CMK (cell line): ENCODE measurements at regions not wholly inside any gene's neighbourhood (a gene's known extent, or its start where the extent isn't known, plus 50 kb on each side); places are given as distances from the start of the nearest gene placed in this dataset.

Experiments
- DNase-seq: peaks from one replicate; pipeline ENCODE4 v3.0.0-alpha.2; 2010; ENCODE audit warnings: low read depth

DNA sequence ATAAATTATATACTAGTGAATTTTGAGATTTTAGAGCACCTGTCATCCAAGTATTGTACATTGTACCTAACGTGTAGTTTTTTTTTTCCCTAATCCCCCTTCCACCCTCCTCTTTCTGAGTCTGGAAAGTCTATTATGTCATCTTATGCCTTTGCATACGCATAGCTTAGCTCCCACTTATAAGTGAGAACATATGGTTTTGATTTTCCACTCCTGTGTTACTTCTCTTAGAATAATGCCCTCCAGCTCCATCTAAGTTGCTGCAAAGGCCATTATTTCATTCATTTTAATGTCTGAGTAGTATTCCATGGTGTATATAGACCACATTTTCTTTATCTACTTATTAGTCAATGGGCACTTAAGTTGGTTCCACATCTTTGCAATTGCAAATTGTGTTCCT is 177.0 kb upstream of the C16orf82 start:
- no peak for DNase-seq

GRCh38 chr16:26898200-26898599 is 168.5 kb upstream of the C16orf82 start:
- no peak for DNase-seq

DNA sequence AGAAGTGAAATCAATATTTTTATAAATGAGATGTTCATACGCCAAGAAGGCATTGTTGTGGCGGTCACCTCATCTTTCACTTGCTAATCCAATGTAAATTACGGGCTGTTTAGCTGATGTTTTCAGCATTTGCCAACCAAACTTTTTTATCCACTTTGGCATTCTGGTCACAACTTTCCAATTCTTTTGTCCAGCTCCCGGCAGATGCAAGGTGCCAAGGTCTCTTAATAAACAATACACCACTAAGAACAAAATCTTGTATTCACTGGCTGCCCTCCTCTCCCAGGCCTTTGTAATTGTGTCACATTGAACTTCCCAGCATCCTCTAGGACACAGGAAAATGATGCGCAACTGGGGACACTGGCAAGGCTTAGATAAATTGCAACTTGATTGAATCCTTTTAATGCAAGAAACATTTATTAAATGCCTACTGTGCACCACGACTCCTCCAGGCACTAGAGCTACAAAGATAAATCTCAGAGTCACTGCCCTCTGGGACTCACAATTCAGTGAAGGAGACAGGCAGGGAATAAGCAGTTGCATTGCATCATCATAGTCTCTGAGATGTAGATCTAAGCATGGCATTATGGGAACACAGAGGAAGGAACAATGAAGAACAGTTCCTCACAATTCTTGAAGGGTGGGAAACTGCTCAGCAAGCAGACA is 165.4 kb upstream of the C16orf82 start:
- DNase-seq, result no peak

GRCh38 chr16:26901983-26902382 is 164.7 kb upstream of the C16orf82 start:
- no peak for DNase-seq

- no peak for DNase-seq
These were observed 161.4 kb upstream of the C16orf82 start for GRCh38 chr16:26905336-26905735.

GRCh38 chr16:26909623-26910022 is 157.1 kb upstream of the C16orf82 start:
- no peak for DNase-seq

DNA sequence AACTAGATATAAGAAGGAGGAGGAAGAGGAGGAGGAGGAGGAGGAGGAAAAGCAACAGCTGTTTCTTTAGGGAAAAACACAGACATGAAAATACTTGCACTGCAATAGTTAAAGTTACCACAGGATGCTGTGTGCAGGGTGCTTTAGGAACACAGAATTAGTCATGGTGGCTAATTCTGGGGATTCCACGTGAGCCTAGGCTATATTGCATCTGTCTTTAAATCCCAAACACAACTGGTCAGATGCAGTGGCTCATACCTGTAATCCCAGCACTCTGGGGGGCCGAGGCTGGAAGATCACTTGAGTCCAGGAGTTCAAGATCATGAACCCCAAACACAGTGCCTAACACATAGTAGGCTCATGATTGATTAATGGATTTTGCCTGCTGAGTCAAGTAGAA is 155.3 kb upstream of the C16orf82 start:
- no peak for DNase-seq

DNA sequence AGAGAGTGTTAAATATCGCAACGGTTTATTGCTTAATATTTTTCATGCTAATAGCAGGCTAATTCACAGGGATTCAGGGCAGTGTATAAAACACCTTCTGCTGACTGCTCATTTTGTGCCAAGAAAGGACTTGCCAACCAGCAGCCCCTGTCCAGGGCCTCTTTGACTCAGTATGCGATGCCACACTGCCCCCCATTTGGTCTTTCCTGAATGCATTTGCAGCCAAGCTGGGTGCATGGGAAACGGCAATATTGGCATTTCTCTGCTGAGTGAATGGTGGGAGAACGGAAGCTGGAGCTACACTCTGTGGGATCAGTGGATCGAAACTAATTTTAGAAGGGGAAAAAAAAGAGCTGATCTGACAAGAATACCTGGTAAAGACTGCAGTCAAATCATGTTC is 152.9 kb upstream of the C16orf82 start:
- no peak for DNase-seq

DNA sequence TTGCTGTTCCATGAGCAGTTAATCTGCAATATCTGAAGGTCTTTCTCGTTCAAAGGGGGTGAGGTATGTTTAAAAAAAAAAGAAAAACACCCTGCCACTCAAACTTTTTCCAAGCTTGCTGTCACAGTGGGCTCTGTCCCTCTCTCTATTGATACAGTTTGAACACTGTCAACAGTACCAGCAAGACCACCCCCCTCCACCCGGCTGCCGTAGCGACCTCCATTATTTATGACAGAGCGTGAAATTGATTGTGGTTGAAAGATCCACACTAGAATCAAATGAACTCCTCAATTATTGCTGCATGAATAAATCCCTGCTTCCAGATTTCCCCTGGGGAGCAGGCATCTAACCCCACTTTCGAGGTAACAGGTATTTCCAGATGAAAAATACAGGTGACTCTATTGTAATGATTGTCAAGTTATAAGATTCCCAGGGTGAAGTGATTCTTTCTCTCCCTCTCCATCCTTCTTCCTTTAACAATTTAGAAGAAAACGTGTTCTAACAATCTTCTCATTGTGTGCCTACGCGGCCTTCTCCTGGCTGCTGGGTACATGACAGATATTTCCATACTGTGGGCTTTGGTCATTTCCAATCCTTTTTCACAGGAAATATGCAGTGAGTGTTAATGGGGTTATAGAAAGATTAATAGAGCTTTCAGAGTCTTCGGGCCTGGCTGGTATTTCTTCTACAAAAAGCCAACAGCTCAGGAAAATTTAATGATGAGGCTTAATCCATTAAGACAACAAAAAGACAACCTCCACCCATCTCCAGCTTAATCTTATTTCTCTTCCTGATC is 135.7 kb upstream of the C16orf82 start:
- no peak for DNase-seq

- no peak for DNase-seq
These were observed 116.1 kb upstream of the C16orf82 start for GRCh38 chr16:26950636-26951035.

- no peak for DNase-seq
These were observed 114.8 kb upstream of the C16orf82 start for GRCh38 chr16:26951950-26952349.

GRCh38 chr16:26952411-26952810 is 114.3 kb upstream of the C16orf82 start:
- no peak for DNase-seq

GRCh38 chr16:26957283-26957859 is 109.4 kb upstream of the C16orf82 start:
- DNase-seq, result no peak

DNA sequence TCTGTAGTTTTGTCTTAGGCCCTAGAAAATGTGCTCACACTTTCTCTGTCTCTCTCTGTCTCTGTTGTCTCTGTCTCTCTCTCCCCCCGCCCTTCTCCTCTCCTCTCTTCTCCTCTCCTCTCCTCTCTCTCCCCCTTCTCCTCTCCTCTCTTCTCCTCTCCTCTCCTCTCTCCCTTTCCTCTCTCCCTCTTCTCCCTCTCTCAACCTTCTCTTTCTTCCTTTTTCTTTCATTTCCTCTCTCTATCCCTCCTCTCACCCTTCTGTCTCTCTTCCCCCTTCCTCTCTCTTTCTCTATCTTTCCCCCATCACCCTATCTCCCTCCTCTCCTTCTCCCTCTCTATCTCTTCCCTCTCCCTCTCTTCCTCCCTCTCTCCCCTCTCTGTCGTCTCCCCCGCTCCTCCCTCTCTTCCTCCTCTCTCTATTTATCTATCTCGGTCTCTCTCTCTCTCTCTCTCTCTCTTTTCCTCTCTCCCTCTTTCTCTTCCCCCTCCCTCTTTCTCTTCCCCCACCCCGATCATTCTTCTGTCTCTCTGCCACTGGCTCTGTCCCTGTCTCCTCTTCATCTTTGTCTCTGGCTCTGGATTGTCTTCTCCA is 107.2 kb upstream of the C16orf82 start:
- DNase-seq, result no peak

DNA sequence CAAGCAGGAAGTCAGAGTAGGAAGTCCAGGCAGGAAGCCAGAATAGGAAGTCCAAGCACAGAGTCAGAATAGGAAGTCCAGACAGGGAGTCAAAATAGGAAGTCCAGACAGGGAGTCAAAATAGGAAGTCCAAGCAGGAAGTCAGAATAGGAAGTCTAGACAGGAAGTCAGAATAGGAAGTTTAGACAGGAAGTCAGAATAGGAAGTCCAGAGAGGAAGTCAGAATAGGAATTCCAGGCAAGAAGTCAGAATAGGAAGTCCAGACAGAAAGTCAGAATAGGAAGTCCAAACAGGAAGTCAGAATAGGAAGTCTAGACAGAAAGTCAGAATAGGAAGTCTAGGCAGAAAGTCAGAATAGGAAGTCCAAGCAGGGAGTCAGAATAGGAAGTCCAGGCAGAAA is 105.3 kb upstream of the C16orf82 start:
- peak; percentile 9 for DNase-seq

DNA sequence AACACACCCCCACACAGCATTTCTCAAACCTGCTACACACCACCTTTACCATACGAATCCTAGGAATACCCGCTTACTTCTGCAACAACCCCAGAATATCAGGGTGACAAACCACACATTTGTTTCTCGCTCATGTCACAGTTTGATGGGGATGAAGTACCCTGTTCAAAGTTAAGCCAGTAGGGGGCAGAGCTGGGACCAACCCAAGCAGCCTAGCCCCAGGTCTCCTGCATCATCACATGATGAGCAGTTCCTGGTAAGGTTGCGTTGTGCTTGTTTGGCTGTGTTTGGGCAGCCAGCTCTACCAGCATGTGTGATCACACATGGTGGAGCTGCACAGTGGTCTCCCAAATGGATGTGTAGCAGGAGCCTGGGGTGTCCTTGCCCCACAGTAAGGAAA is 103.6 kb upstream of the C16orf82 start:
- DNase-seq, result no peak

DNA sequence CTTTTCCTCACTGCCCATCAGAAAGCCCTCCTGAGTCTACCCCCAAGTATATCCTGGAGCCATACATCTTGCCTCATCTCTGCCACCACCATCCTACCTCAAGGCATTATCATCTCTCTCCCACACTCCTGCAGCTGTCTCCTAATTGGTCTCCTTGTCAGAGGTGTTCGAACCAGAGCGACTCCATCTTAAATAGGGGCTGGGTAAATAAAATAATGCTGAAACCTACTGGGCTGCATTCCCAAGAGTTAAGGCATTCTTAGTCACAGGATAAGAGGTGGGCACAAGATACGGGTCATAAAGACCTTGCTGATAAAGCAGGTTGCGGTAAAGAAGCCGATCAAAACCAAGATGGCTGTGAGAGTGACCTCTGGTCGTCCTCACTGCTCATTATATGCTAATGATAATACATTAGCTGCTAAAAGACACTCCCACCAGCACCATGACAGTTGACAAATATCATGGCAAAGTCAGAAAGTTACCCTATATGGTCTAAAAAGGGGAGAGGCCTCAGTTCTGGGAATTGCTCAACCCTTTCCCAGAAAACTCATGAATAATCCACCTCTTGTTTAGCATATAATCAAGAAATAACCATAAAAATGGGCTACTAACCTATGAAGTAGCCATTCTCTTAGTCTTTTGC is 97.0 kb upstream of the C16orf82 start:
- DNase-seq, result no peak

DNA sequence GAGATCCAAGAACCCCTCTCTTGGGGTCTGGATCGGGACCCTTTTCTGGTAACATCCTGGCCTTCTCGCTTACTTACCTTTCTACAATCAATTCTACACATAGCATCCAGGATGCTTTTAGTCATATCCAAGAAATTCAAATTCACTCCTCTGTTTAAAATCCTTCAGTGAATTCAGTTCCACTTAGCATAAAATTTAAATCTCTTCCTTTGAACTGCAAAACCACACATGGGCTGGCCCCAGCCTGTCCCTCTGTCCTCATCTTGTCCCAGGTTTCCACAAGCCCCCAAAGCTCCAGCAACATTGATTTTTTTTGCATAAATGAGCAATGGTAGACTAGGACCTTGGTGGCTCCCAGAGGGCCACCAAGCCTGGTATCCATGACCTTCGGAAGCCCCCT is 96.4 kb upstream of the C16orf82 start:
- DNase-seq, result no peak

DNA sequence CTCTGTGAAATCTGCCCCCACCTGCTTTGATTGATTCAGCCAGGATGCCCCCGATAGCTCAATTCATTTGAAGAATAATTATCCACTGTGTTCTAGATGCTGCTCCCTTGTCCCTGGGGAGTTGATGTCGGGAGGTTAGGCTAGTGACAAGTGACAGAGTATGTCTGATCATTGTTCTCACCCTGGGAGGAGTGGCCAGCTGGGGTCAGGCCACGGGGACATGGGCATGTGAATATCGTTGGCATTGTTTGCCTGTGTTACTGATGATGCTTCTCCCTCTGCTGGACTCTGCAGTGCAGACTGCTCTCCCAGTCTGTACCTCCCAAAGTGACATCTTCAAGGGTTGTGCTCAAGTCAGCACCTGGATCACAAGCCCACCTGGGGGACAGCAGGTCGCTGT is 89.9 kb upstream of the C16orf82 start:
- DNase-seq, result no peak

DNA sequence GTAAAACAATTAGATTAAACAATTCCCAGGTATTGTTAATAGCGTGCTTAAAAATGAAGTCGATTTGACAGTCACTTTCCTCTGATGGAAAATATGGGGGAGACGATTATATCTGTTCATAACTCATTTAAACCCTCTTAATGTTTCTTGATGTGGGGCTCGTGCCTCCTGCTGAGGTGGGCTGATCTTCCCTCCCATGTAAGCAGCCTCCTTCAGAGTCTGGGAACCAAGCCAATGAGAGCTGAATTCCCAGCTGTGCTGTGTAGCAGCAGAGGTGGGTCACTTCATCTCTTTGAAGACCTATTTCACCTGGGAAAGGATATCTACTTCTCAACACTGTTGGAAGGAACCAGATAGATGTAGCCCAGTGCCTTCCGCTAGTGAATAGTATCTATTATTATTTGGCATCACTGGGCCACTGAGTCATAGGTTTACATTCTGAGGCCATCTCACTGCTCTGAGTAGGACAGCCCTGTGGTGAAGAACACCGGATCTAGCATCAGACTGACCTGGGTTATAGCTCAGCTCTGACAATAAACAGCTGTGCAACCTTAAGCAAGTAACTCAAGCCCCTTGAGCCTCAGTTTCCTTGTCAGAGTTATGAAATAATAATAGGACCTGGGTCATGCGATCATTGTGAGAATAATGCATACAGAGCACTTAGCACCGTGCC is 85.3 kb upstream of the C16orf82 start:
- DNase-seq, result no peak

- DNase-seq, result no peak
These were observed 84.3 kb upstream of the C16orf82 start for GRCh38 chr16:26982422-26982821.

GRCh38 chr16:26983426-26983825 is 83.3 kb upstream of the C16orf82 start:
- no peak for DNase-seq
